Astrocyte (in vitro differentiated cells and primary cell): ENCODE measurements at regions not wholly inside any gene's neighbourhood (a gene's known extent, or its start where the extent isn't known, plus 50 kb on each side); places are given as distances from the start of the nearest gene placed in this dataset.

ENCODE experiments used
- DNase-seq: peaks from one replicate; pipeline ENCODE4 v3.0.0-alpha.2; 2010; ENCODE audit warnings: low read depth
- FAIRE-seq: peaks from 2 replicates; lab custom pipeline; 2011; peaks lifted over from hg19 to GRCh38; lab: Jason Lieb, UNC
- H2AFZ ChIP-seq: 2 replicates; pipeline ENCODE4 v1.6.0; 2012; ENCODE audit warnings: low read depth, low read length, inconsistent platforms
- H3K27ac ChIP-seq: 2 replicates; pipeline ENCODE4 v1.5.1; 2011; ENCODE audit warnings: low read depth, low read length, inconsistent platforms
- H3K27me3 ChIP-seq: 2 replicates; pipeline ENCODE4 v1.6.0; 2011; ENCODE audit warnings: low read length, inconsistent platforms; ENCODE audit not compliant: insufficient read depth
- H3K36me3 ChIP-seq: 2 replicates; pipeline ENCODE4 v1.5.1; 2011; ENCODE audit warnings: low read length, inconsistent platforms; ENCODE audit not compliant: insufficient read depth
- H3K4me1 ChIP-seq: 2 replicates; pipeline ENCODE4 v1.5.1; 2011; ENCODE audit warnings: low read length, inconsistent platforms; ENCODE audit not compliant: insufficient read depth
- H3K4me2 ChIP-seq: 2 replicates; pipeline ENCODE4 v1.6.0; 2012; ENCODE audit warnings: low read length, inconsistent platforms
- H3K4me3 ChIP-seq: 2 replicates; pipeline ENCODE4 v1.5.1; 2011; ENCODE audit warnings: low read depth, mild to moderate bottlenecking, low read length, inconsistent platforms; ENCODE audit not compliant: insufficient read depth
- H3K79me2 ChIP-seq: 2 replicates; pipeline ENCODE4 v1.6.0; 2012; ENCODE audit warnings: mild to moderate bottlenecking, low read length, inconsistent platforms; ENCODE audit not compliant: insufficient read depth
- H3K9ac ChIP-seq: 2 replicates; pipeline ENCODE4 v1.6.0; 2012; ENCODE audit warnings: mild to moderate bottlenecking, low read length, inconsistent platforms
- H3K9me3 ChIP-seq: 2 replicates; pipeline ENCODE4 v1.5.1; 2012; ENCODE audit warnings: low read depth, mild to moderate bottlenecking, low read length, inconsistent platforms; ENCODE audit not compliant: insufficient read depth
- H4K20me1 ChIP-seq: 2 replicates; pipeline ENCODE4 v1.6.0; 2012; ENCODE audit warnings: low read length, inconsistent platforms; ENCODE audit not compliant: insufficient read depth
- H3K27ac Mint-ChIP-seq: one replicate; pipeline ENCODE4 v1.8.0; 2021; ENCODE audit warnings: mild to moderate bottlenecking, mixed read lengths; ENCODE audit not compliant: unreplicated experiment
- H3K27me3 Mint-ChIP-seq: one replicate; pipeline ENCODE4 v1.8.0; 2021; ENCODE audit warnings: low read depth, mixed read lengths; ENCODE audit not compliant: unreplicated experiment
- H3K36me3 Mint-ChIP-seq: one replicate; pipeline ENCODE4 v1.8.0; 2021; ENCODE audit warnings: low read depth, mixed read lengths; ENCODE audit not compliant: unreplicated experiment
- H3K4me1 Mint-ChIP-seq: one replicate; pipeline ENCODE4 v1.8.0; 2021; ENCODE audit warnings: low read depth, mixed read lengths; ENCODE audit not compliant: unreplicated experiment
- H3K4me3 Mint-ChIP-seq: one replicate; pipeline ENCODE4 v1.8.0; 2021; ENCODE audit warnings: mild to moderate bottlenecking, moderate library complexity, mixed read lengths; ENCODE audit not compliant: unreplicated experiment
- H3K9me3 Mint-ChIP-seq: one replicate; pipeline ENCODE4 v1.8.0; 2021; ENCODE audit warnings: mild to moderate bottlenecking, mixed read lengths; ENCODE audit not compliant: unreplicated experiment
- CTCF ChIP-seq: IDR thresholded peaks from 2 replicates; pipeline ENCODE4 v1.5.1; 2011; ENCODE audit warnings: low read depth, mild to moderate bottlenecking, inconsistent platforms, low read length, moderate library complexity; ENCODE audit not compliant: insufficient read depth
- EZH2 ChIP-seq: IDR thresholded peaks from 2 replicates; pipeline ENCODE4 v1.6.1; 2012; ENCODE audit warnings: mild to moderate bottlenecking, low read length, inconsistent platforms; ENCODE audit not compliant: insufficient read depth

- Histone ChIP-seq H3K4me1 (peaks cover 2% of the 10 kb centered on the region), H3K9ac (no peak overlapping the region), H3K79me2 (no peaks in the 10 kb centered on the region), H2AFZ (no peak overlapping the region), H3K27me3 (no peaks in the 10 kb centered on the region), H3K36me3 (no peaks in the 10 kb centered on the region), H3K4me2 (no peak overlapping the region), H3K4me3 (no peak overlapping the region), H3K27ac (no peak overlapping the region), H4K20me1 (no peaks in the 10 kb centered on the region), H3K9me3 (no peaks in the 10 kb centered on the region)
- Mint-ChIP-seq H3K9me3 (peaks cover 5% of the 10 kb centered on the region), H3K27me3 (peaks cover 40% of the 10 kb centered on the region), H3K4me1 (no peaks in the 10 kb centered on the region), H3K27ac (no peak overlapping the region), H3K36me3 (no peaks in the 10 kb centered on the region), H3K4me3 (no peak overlapping the region)
- TF ChIP-seq CTCF = no peak
- no peak for TF ChIP-seq EZH2
- no peak for FAIRE-seq
- DNase-seq = no peak
These were observed 291.8 kb upstream of the HS6ST1 start for GRCh38 chr2:128610496-128610895.

DNA sequence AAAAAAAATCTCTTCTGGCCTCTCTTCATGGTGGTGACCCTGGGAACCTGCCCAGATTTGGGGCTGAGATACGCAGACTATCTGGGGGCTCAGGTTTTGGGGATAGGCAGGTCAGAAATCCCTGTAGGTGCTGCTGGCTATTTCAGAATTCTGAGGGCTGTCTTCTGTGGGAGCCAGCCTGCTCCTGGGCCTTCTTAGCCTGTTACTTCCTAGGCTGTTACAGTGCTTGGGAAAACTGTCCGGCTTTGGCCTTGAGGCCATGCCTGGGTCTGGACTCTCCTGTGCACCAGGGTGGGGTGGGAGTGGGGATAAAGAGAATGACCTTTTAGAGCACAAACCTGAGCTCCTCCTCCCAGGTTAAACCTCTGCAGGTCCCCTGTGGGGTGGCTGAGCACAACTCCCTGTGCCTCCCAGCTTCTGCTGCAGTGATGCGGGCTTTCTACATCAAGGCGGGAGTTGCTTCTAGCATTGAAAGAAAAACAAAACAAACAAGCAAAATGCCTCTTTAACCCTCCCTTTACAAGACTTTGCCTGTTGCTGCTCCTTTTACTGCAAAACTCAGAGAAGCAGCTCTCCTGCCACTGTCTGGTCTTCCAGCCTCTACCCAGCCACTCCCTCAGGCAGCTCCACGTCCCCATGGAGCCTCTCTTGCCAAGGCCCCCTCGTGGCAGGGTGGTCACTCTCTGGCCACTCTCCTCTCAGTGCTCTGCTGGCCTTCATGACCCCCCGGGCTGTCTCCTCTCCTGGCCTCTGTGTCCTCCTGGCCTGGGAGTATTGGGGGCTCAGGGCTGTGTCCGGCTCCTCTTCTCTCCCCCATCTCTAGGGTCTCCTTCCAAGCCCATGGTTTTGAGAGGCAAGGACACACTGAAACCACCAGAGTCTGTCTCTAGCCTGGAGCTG is 293.0 kb upstream of the HS6ST1 start:
- Mint-ChIP-seq H3K4me1 (no peaks in the 10 kb centered on the region), H3K36me3 (no peaks in the 10 kb centered on the region), H3K27me3 (peaks cover 38% of the 10 kb centered on the region), H3K9me3 (peaks cover 5% of the 10 kb centered on the region), H3K27ac (no peak overlapping the region), H3K4me3 (no peak overlapping the region)
- Histone ChIP-seq H3K9ac (no peak overlapping the region), H3K4me3 (no peak overlapping the region), H3K27me3 (no peaks in the 10 kb centered on the region), H2AFZ (no peak overlapping the region), H4K20me1 (no peaks in the 10 kb centered on the region), H3K4me1 (peaks cover 2% of the 10 kb centered on the region), H3K4me2 (no peak overlapping the region), H3K79me2 (no peaks in the 10 kb centered on the region), H3K27ac (no peak overlapping the region), H3K9me3 (no peaks in the 10 kb centered on the region), H3K36me3 (no peaks in the 10 kb centered on the region)
- DNase-seq = no peak
- FAIRE-seq = no peak
- TF ChIP-seq CTCF = no peak
- no peak for TF ChIP-seq EZH2

DNA sequence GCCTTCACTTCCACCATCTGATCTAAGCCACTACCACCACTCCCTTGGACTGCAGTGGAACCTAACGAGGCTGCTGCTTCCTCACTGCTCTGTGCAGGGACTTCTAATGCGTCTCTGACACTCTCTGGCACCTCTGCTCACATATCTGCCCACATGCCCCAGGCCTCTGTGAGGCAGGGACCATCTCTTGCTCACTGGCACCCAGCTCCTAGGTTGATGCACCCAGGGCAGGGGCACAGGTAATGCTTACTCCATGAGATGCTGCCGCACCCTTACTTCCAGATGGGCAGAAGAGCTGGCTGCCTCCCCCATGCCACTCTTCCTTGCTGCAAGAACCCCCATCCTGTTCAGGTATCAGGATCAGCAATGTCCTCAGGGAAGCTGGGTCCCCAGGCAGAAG is 294.0 kb upstream of the HS6ST1 start:
- no peak for FAIRE-seq
- H3K36me3 ChIP-seq = no peaks in the 10 kb centered on the region
- no peak for TF ChIP-seq CTCF
- TF ChIP-seq EZH2 = no peak
- no peak overlapping the region for H3K27ac ChIP-seq
- no peaks in the 10 kb centered on the region for H3K36me3 Mint-ChIP-seq
- H3K27me3 Mint-ChIP-seq = peaks cover 31% of the 10 kb centered on the region
- no peak for DNase-seq
- no peak overlapping the region for H3K4me2 ChIP-seq
- no peaks in the 10 kb centered on the region for H3K4me1 Mint-ChIP-seq
- H3K9me3 Mint-ChIP-seq = peaks cover 5% of the 10 kb centered on the region
- H3K4me1 ChIP-seq = peaks cover 2% of the 10 kb centered on the region
- no peak overlapping the region for H3K4me3 ChIP-seq
- H3K79me2 ChIP-seq = no peaks in the 10 kb centered on the region
- H3K9ac ChIP-seq = no peak overlapping the region
- no peaks in the 10 kb centered on the region for H4K20me1 ChIP-seq
- no peak overlapping the region for H3K4me3 Mint-ChIP-seq
- no peak overlapping the region for H3K27ac Mint-ChIP-seq
- H2AFZ ChIP-seq = no peak overlapping the region
- no peaks in the 10 kb centered on the region for H3K27me3 ChIP-seq
- H3K9me3 ChIP-seq = no peaks in the 10 kb centered on the region
